MM.1S (cell line): ENCODE measurements at regions not wholly inside any gene's neighbourhood (a gene's known extent, or its start where the extent isn't known, plus 50 kb on each side); places are given as distances from the start of the nearest gene placed in this dataset.

Source experiments
- EZH2phosphoT487 ChIP-seq: fragments of 300-600 bp; sonication (generic); IDR thresholded peaks from 2 replicates; pipeline ENCODE4 v1.6.1; 2018; ENCODE audit warnings: antibody characterized with exemption, low read length
- TF ChIP-seq, protein P1 (sequence below): fragments of 300-600 bp; sonication (generic); IDR thresholded peaks from 2 replicates; pipeline ENCODE4 v1.5.1; 2016; ENCODE audit warnings: antibody characterized with exemption, low read length, mixed read lengths

DNA sequence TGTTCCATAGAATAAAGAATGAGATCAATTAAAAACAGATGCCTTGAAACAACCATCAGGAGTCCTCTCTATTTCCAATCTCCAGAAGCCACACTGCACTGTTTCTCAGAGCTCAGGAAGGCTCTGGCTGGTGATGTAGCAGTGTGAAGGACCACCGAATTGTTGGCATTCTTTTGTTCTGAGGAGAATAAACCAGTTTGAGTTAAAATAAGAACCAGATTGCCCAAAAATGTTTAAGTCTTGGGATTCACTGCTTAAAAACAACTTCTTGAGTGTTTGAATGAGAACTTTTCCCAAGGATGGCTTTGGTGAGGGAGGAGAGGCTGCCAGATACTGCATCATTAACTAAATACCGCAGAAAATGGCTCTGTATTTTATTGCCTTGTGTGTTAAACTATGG lies 341.2 kb downstream of the C12orf75 start:
- TF ChIP-seq, protein P1, sequence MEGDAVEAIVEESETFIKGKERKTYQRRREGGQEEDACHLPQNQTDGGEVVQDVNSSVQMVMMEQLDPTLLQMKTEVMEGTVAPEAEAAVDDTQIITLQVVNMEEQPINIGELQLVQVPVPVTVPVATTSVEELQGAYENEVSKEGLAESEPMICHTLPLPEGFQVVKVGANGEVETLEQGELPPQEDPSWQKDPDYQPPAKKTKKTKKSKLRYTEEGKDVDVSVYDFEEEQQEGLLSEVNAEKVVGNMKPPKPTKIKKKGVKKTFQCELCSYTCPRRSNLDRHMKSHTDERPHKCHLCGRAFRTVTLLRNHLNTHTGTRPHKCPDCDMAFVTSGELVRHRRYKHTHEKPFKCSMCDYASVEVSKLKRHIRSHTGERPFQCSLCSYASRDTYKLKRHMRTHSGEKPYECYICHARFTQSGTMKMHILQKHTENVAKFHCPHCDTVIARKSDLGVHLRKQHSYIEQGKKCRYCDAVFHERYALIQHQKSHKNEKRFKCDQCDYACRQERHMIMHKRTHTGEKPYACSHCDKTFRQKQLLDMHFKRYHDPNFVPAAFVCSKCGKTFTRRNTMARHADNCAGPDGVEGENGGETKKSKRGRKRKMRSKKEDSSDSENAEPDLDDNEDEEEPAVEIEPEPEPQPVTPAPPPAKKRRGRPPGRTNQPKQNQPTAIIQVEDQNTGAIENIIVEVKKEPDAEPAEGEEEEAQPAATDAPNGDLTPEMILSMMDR: no peak
- TF ChIP-seq EZH2phosphoT487: no peak
